ENCODE measurements at regions not wholly inside any gene's neighbourhood (a gene's known extent, or its start where the extent isn't known, plus 50 kb on each side); places are given as distances from the start of the nearest gene placed in this dataset.
A peak's percentile ranks its signal among the peaks of the same experiment; 100 is the strongest.

DNA sequence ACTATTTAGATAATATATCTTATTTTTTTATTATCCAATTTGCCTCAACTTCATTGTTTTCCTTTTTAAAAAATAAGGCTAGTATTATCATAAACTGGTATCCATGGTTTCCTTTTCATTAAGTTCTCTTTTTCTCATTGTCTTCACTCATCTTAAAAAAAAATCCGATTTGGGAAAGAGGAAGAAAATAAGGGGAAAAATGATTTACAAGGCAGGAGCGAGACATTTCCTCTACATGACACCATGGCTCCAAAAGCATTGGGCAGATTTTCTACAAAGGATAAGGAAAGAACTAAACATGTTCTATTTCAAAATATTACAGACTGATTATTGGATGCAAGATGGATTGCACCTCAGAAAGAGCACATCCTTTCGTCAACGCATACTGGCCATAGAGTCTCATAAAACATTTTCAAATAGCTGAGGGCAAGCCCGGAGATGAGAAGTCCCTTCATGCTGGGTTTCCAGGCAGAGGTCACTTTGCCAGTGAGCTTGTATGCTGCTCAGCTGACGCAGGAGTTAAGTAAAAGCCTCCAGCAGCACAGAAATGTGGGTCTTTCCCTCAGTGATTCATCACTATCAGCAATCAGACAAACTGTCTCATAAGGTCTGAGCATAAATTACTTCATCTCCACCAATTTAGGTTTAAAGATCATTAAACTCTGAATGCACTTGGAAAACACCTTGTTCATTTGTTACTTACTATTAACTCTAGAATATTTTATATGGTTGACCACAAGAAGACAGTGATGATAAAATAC is 129.0 kb upstream of the TNFAIP3 start:
- DNase-seq = no peak

DNA sequence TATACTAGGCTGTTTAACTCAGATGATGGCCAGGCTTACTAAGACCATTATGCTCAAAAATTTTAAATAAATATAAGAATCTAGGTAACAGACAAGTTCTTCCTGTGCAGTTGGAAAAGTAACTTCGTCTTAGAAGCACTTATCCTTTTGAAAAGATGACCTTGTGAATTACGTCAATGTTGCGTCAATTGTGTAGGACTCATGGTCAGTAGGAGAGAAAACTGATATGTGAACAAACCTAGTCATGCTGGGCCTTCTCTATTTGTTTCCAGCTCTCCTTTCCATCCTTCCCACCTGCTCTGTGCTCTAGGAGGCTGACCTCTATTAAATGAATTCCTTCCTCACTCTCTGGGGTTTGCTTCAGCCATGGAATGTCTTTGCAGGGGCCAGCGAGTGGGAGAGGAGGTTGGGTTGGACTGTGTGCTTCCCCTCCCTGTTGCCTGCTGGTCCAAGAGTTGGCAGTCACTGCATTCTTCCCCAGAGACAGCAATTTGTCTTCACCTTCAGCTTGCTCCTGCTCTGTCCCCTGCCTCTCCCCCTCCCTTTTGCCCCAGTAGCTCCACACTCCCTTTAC is 128.0 kb upstream of the TNFAIP3 start:
- no peak for DNase-seq

DNA sequence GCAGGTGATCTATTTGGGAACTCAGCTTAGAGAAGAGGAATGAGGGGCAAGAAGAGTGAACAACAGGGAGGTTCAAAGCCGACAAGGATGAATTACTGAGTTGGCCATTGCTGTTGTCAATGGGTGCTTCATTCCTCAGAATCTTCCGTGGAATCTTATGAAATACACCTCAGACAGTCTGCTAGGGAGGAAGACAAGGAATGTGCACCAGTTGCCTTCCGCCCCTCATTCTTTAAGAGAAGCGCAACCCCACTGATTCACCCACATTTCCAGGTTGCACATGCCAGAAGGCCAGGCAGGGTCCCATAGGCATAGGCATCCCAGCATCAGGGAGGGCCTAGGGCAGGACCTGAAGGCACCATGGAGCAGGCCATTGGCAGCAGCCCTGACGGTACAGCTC is 127.5 kb upstream of the TNFAIP3 start:
- no peak for DNase-seq

DNA sequence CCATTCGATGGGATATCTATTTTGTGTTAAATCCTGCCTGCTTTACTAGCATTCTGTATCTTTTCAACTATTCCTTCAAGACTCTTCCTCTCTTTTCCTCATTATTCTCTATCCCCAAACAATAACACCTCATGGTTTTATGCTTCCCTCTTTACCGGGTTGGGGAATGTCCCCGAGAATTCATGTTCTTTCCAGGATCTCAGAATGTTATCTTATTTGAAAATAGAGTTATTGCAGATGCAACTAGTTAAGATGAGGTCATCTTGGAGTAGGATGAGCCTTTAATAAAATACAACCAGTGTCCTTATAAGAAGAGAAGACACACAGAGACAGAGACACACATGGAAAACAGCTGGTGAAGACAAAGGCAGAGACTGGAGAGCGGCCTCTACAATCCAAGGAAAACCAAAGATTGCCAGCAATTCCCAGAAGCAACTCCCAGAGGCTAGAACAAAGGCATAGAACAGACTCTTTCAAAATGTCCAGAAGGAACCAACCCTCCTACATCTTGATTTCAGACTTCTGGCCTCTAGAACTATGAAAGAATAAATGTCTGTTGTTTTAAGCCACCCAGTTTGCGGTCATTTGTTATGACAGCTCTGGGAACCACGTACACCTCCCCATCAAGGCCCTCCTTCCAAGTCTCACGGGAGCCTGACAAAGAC is 126.8 kb upstream of the TNFAIP3 start:
- no peak for DNase-seq

DNA sequence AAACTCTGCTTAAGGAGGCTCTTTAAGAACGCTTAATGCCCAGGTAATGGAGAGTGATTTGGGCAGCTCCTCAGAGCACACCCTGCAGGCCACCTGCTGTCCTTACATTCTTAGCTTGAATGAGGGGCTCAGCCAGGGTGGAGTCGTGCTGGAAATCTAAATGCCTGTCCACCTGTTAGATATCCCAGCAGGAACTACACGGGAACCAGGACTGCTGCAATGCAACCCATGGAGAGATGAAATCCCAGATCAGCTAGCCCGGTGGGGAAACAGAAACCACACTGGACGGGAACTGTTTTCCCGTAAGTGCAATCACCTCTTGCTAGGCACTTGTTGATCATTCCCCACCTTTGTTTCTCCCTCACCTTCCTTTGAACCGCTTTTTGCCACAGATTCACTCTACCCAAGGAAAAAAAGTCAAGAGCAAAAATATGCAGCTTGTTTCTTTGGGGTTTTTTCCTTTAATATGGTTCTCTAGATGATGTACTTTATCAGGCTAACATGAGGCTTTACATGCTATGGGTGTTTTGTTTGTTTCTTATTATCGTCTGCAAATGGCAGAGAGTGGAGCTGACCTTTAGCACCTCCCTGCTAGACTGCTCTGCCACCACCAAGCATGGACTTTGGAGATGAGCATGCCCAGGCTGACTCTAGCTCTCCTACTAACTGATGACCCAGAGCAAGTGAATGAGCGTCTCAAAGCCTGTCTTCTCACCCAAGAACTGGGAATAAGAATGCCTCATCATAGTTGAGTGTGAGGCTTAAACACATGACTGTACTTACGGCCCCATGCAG is 125.9 kb upstream of the TNFAIP3 start:
- no peak for DNase-seq

DNA sequence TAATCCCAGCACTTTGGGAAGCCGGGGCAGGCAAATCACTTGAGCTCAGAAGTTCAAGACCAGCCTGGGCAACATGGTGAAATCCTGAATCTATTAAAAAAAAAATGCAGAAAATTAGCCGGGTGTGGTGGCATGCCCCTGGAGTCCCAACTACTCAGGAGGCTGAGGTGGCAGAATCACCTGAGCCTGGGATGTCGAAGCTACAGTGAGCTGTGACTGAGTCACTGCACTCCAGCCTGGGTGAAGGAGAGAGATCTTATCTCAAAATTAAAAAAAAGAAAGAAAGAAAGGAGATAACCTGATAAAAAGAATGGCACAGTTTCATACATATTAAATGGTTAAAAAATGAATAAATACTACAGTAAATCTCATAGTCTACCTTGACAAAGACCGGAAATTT is 123.6 kb upstream of the TNFAIP3 start:
- peak; percentile 5 for DNase-seq

DNA sequence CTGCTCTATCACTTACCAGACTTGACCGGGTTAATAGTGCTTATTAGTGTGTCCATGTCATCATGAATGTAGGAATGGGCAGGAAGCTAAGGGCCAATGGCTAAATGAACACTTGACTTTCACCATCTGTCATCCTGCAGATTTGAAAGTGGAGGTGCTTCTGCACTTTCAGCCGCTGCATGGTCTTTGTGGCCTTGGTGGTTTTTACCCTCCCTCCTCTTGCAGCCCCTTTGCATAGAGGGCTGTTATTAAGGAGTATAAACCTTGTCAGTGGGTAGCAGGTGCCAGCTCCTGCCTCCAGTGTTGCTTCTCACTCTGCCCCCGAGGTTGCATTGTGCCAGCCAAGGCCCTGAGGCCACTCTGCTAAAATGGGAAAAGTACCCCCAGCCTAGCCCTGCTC is 122.2 kb upstream of the TNFAIP3 start:
- DNase-seq = no peak

DNA sequence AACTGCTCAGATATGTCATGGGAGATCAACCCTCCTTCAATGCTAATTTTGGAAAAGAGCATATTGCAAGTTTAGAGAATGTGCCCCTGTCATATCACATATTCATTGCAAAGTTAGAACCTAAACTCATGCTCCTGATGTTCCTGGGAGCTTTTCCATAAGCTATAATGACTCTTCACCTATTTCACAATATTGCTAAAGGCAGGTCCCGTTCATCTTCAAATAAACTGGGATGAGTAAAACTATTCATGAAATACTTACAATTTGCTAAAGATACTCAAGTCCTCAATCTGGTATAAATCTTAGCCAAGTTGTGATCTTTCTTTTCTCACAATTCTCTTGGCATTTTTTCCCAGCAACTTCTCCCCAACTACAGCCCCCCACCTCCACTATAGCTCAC is 121.7 kb upstream of the TNFAIP3 start:
- no peak for DNase-seq

DNA sequence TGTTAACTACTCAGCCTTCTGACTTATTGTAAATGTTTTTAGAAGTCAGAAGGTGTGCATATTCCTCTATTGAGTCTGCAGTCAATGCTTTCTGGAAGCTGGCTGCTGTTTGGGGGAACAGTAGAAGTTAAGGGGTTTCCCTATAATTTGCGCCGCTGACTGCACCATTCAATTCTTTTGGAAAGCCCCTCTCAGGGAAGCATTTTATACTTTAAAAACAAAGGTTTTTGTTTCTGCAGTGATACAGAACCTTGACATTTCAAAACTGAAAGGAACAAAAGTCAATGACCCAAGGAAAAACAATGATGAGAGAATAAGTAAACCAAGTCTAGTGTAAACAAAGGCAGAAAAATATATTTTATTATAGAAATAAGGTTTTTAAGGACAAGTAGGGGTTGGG is 120.8 kb upstream of the TNFAIP3 start:
- DNase-seq = no peak

DNA sequence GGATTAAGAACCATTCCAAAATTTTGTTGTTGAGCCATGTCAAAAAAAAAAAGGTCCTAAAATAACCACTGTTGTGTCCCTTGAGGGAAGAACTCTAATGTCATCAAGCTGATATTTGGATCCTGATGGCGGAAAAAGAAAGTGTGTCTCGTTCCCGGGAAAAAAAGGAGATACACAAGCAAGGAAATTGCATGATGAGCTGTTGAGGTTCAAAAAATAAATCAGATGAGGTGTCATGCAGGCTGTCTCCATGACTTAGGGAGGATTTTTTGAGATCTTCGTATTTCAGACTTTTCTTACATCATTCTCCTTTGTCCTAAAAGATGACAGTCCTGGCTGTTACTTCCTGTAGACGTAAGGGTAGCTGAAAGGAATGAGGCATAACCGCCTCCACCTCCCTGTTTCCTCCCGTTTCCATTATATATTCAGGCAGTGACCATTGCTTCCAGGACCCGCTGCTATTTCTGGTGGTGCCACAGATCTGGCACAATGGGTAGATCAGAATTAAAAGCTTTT is 117.3 kb upstream of the TNFAIP3 start:
- no peak for DNase-seq

DNA sequence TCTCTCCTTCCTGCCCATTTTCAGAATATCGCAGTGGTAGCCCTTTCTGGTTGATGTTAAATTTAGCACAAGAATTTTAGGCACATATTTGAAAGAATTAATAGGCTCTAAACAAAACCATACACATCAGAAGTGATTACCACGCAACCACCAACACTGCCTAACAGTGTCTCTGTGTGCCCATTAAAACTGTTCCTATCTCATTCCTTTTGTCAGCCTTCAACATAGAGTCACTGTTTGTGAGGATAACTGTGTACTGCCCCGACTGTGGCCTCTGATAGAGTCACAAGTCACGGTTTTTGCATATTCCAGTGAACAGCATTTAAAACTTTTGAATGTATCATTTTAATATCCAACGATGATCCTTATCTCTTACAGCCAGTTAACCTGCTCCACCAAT is 116.8 kb upstream of the TNFAIP3 start:
- DNase-seq = no peak

DNA sequence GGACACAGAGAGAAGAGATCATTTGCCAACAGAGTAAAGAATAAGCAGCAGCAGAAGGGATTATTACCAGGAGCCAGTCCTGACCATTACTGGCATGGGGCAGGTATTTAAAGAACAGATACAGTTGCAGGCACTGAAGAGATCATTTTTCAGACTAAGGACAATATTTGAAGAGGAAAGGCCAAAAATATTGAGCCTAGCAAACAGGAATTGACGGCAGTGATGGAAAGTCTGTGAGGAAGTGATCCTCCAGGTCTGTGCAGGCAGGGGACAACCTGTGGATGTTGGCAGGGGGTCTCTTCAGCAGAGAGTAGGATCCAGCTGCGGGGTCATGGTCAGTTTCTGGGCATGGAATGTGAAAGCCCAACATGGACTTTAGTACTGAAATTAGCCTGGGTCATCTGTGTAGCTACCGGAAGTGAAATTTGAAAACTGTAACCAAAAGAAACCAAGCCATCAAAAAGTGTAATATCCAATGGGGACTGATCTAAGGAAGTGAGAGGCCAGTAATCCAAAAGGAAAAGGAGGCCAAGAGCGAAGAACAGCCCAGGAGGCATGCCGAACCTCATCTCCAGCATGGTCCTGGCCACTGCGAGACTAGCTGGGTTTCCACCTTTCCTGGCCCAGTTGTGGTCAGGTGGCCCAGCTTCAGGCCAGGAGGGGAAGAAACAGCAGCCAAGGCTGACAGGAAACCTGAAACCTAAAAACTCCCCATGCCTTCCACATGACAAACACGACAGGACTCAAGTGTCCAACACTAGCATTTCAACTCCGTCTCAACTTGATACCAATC is 115.1 kb upstream of the TNFAIP3 start:
- DNase-seq = no peak

DNA sequence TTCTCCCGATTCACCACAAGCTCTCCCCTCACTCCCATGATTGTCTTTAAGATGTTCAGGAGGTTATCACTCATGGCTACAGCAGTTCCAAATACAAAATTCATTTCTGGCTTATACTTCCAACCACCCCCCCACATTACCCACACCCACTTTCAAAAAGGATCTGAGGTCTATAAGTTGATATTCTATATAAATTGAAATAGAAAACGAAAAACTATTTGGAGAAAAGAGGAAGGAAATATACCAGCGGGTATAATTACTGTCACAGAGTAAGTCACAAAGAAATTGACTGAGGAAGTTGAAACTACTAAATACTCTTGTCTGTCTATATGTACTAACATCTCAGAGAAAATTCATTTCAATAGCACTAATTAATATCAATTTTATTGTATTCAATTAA is 112.7 kb upstream of the TNFAIP3 start:
- DNase-seq = no peak

DNA sequence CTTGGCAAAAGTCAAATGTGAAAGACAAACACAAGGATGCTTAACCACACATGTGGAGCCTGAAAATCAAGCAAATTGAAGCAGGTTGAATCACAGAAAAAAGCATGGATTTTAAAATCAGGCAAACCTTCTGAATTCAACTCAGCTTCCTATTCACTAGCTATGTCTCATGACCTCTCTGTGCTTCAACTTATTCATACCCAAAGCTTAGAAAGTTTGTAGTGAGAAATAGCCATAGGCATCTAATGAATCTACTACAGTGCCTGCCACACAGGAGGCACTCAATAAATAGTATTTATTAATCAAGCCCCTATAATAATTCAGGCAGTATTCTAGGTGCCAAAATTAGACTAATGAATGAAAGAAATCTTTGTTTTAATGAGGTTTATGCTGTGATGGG is 112.2 kb upstream of the TNFAIP3 start:
- DNase-seq = no peak

DNA sequence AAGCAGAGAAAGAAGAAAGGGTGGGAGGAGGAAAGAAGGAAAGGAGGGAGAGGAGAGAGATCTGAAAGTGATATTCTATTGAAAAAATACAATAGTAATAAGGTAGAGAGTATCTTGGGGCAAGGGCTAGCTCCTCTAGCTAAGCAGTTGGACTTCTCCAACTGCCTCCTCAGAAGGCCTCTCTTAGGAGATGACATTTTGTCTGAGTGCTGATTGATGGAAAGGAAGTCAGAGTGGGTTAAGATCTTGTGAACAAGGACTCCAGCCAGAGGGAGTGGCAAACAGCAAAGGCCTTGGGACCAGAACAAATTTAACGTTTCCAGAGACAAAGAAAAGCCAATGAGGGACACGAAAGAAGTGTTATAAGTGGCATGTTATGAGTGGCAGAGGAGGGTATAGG is 111.8 kb upstream of the TNFAIP3 start:
- no peak for DNase-seq

DNA sequence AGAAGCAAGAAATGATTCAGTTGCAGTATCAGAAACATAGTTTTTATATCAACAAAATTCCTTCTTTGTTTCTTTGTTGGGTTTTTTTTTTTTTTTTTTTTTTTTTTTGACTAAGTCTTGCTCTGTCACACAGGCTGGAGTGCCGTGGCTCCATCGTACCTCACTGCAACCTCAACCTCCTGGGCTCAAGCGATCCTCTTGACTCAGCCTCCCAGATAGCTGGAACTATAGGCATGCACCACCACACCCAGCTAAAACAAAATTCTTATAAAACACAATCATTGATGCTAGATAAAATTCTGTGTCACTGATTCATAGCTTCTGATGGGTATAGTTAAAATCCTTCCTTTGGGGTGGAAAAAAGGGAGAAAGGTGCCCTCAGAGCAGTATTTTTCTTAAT is 110.3 kb upstream of the TNFAIP3 start:
- no peak for DNase-seq

DNA sequence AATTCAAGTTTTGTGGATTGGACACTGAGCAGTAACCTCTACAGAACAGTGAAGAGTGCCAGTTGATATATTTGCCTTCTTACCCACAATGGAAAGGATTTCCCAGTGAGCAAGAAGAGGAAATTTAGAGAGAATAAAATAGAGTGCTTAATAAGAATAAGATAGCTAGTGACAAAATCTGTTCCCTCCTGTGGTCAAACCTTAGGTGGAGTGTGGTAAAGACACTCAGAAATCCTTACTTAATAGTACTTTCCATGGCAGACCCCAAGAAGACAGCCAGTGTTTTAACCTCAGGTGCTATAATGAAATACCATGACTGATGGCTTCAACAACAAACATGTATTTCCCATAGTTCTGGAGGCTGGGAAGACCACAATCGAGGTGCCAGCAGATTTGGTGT is 108.4 kb upstream of the TNFAIP3 start:
- DNase-seq = no peak

DNA sequence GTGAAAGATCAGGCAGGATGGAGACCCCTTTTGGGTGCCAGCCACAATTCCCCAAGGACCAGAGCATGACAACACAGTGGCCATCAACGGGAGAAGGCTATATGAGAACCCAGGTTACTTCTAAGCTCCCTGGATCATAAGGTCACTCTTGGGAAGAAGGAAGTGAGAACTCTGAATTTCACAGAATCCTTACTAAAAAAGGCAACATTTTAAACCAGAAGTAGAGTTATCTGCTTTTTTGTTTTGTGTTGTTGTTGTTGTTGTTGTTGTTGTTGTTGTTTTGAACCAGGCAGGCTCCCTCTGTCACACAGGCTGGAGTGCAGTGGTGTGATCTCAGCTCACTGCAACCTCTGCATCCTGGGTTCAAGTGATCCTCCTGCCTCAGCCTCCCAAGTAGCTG is 107.4 kb upstream of the TNFAIP3 start:
- DNase-seq = no peak

DNA sequence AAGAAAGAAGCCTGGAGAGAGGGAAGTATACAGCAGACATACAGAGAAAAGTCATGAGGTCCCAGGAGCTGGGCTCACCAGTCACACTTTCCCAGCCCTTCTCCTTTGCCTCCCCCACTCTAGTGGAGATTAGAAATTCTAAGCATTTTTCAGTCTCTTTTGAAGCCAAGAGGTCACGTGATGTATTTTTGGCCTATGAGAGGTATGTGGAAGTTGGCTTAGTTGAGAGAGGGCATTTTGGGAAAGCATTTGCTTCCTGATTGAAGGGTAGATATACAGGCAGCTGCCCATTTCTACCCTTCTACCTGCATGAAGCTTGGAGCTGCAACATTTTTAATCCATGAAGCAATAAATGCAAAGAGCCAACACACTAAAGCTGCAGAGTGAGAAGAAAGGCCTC is 106.0 kb upstream of the TNFAIP3 start:
- DNase-seq = no peak

DNA sequence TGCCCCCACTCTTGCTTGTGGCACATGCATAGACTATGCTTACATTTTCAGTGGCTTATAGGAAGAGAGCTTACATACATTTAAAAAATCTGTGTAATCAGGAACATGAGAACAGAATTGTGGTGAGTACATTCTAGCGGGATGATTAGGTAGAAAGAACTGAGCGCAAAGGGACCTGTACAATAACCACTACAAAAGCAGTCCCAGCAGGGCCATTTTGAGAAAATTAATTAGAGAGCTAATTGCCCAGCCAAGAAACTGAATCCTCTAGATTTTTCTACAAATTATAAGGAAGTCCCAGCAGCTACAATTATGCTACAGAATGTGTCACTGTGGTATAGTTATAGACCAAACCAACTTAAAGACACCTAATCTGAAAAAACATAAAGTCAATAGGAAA is 105.6 kb upstream of the TNFAIP3 start:
- DNase-seq = no peak

DNA sequence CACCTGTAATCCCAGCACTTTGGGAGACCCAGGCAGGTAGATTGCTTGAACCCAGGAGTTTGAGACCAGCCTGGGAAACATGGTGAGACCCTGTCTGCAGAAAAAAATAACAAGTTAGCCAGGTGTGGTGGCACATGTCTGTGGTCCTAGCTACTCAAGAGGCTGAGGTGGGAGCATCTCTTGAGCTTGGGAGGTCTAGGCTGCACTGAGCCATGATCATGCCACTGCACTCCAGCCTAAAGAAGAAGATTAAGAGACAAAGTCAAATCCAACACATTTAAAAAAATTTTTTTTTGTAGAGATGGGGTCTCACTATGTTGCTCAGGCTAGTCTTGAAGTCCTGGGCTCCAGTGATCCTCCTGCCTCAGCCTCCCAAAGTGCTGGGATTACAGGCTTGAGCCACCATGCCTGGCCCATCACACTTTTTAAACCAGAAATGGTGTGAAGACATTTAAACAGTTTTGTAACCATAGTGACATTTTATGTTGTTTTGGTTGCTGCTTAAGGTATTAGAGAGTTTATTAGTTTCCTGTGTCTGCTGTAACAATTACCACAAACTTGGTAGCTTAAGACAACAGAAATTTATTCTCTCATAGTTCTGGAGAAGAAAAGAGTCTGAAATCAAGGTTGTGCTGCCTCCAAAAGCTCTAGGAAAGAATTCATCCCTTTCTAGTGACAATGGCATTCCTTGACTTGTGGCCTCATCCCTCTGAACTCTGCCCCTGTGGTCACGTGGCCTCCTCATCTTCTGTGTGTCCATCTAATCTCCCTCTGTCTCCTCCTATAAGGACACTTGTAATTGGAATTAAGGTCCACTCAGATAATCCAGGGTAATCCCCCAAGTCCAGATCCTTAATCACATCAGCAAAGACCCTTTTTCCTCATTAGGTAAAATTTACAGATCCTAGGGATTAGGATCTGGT is 104.6 kb upstream of the TNFAIP3 start:
- DNase-seq = no peak

DNA sequence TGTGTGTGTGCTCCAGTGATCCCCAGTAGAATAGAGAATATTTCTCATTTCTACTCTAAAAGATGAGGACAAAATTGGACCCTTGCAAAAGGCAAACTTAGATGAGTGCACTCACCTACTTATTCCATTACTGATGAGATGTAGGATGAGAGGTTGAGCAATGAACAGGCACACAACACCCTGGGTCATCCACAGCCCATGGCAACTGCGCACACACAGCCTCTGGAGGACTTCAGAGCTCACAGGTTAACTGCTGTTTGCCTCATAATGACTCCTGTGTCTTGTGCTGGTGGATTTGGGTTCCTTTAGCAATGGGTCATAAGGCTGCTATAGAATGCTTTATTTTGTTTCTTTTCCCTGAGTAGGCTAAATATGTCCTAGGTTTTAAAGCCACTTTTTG is 103.6 kb upstream of the TNFAIP3 start:
- no peak for DNase-seq

Data from stimulated activated CD4-positive, alpha-beta T cell treated with anti-CD3 and anti-CD28 coated beads, Interleukin-1b, Interleukin-23, amount 100 ng/mL, for 48 hours (primary cell).